Stimulated activated CD4-positive, alpha-beta T cell treated with anti-CD3 and anti-CD28 coated beads, Interleukin-15, amount 100 ng/mL, for 24 hours (primary cell): ENCODE measurements at regions not wholly inside any gene's neighbourhood (a gene's known extent, or its start where the extent isn't known, plus 50 kb on each side); places are given as distances from the start of the nearest gene placed in this dataset.
"Not testable (repeated sequence)": the region's sequence is repeated elsewhere in the genome, so short reads cannot be mapped to it uniquely, and the experiment has no call there.

Source experiments
- DNase-seq: peaks from one replicate; pipeline ENCODE4 v3.0.0-alpha.2; 2020

GRCh38 chr14:46596236-46596635 lies 55.3 kb downstream of the RPL10L start:
- DNase-seq: no peak

- no peak for DNase-seq
Observed at GRCh38 chr14:46582826-46583225, 68.8 kb downstream of the RPL10L start.

GRCh38 chr14:46581036-46581671 lies 70.4 kb downstream of the RPL10L start:
- DNase-seq: peak; percentile 11

- no peak for DNase-seq
Observed at GRCh38 chr14:46574978-46575375, 76.6 kb downstream of the RPL10L start.

GRCh38 chr14:46574221-46574977 lies 77.2 kb downstream of the RPL10L start:
- no peak for DNase-seq

- no peak for DNase-seq
Observed at GRCh38 chr14:46573498-46573897, 78.1 kb downstream of the RPL10L start.

GRCh38 chr14:46571970-46572369 lies 79.6 kb downstream of the RPL10L start:
- DNase-seq: no peak

GRCh38 chr14:46568161-46568560 lies 83.4 kb downstream of the RPL10L start:
- DNase-seq: not testable (repeated sequence)

- DNase-seq: no peak
Observed at GRCh38 chr14:46550836-46551235, 100.7 kb downstream of the RPL10L start.

- no peak for DNase-seq
Observed at GRCh38 chr14:46540986-46541385, 110.6 kb downstream of the RPL10L start.

- no peak for DNase-seq
Observed at GRCh38 chr14:46519121-46519520, 132.5 kb downstream of the RPL10L start.

- not testable (repeated sequence) for DNase-seq
Observed at GRCh38 chr14:46508752-46509151, 142.8 kb downstream of the RPL10L start.

GRCh38 chr14:46499521-46499920 lies 152.1 kb downstream of the RPL10L start:
- no peak for DNase-seq

GRCh38 chr14:46496409-46496808 lies 155.2 kb downstream of the RPL10L start:
- DNase-seq: no peak

- no peak for DNase-seq
Observed at GRCh38 chr14:46490238-46490685, 161.3 kb downstream of the RPL10L start.

- DNase-seq: no peak
Observed at GRCh38 chr14:46488374-46488773, 163.2 kb downstream of the RPL10L start.

- DNase-seq: no peak
Observed at GRCh38 chr14:46487582-46488350, 163.8 kb downstream of the RPL10L start.

GRCh38 chr14:46482200-46482599 lies 169.4 kb downstream of the RPL10L start:
- no peak for DNase-seq

- no peak for DNase-seq
Observed at GRCh38 chr14:46480817-46481216, 170.8 kb downstream of the RPL10L start.

GRCh38 chr14:46472261-46472660 lies 179.3 kb downstream of the RPL10L start:
- DNase-seq: no peak

GRCh38 chr14:46464341-46464740 lies 187.2 kb downstream of the RPL10L start:
- DNase-seq: no peak

GRCh38 chr14:46451800-46452199 lies 199.8 kb downstream of the RPL10L start:
- no peak for DNase-seq

- no peak for DNase-seq
Observed at GRCh38 chr14:46444666-46445065, 206.9 kb downstream of the RPL10L start.

- DNase-seq: no peak
Observed at GRCh38 chr14:46433381-46433780, 218.2 kb downstream of the RPL10L start.
